ENCODE measurements at regions not wholly inside any gene's neighbourhood (a gene's known extent, or its start where the extent isn't known, plus 50 kb on each side); places are given as distances from the start of the nearest gene placed in this dataset.

GRCh38 chr3:76673171-76673570 lies 366.7 kb upstream of the ROBO2 start:
- Histone ChIP-seq H3K4me3 (ENCODE audit: low read depth in 1 of 2, low read length in 2 of 2) (no peak overlapping the region), H3K9ac (ENCODE audit: low read depth, low read length) (no peak overlapping the region), H3K4me2 (ENCODE audit: insufficient read depth, low read length) (no peak overlapping the region), H4K20me1 (ENCODE audit: insufficient read depth, low read length) (no peaks in the 10 kb centered on the region), H3K79me2 (ENCODE audit: insufficient read depth, low read length) (no peaks in the 10 kb centered on the region), H3K4me1 (ENCODE audit: insufficient read depth, low read length) (no peaks in the 10 kb centered on the region), H2AFZ (ENCODE audit: low read depth, low read length) (no peak overlapping the region), H3K27ac (ENCODE audit: low read length) (no peak overlapping the region), H3K36me3 (ENCODE audit: insufficient read depth, low read length) (no peaks in the 10 kb centered on the region), H3K27me3 (ENCODE audit: insufficient read depth, low read length, poor library complexity) (no peaks in the 10 kb centered on the region), H3K9me3 (ENCODE audit: insufficient read depth, low read length, severe bottlenecking) (no peaks in the 10 kb centered on the region)
- no peak for ATAC-seq (ENCODE audit: insufficient read depth, low read depth)
- TF ChIP-seq EZH2 (IDR thresholded peaks at IDR 0.05; ENCODE audit: borderline replicate concordance, low read depth, low read length, severe bottlenecking) (no peak), CTCF (IDR thresholded peaks at IDR 0.05; ENCODE audit: borderline replicate concordance, extremely low read depth, low read length, poor library complexity, severe bottlenecking) (no peak)
- DNase-seq, result no peak

GRCh38 chr3:76679541-76679940 lies 360.4 kb upstream of the ROBO2 start:
- DNase-seq, result no peak
- Histone ChIP-seq H4K20me1 (ENCODE audit: insufficient read depth, low read length) (no peaks in the 10 kb centered on the region), H3K4me3 (ENCODE audit: low read depth in 1 of 2, low read length in 2 of 2) (no peak overlapping the region), H3K27ac (ENCODE audit: low read length) (no peak overlapping the region), H3K4me1 (ENCODE audit: insufficient read depth, low read length) (no peaks in the 10 kb centered on the region), H3K4me2 (ENCODE audit: insufficient read depth, low read length) (no peak overlapping the region), H3K9ac (ENCODE audit: low read depth, low read length) (no peak overlapping the region), H2AFZ (ENCODE audit: low read depth, low read length) (no peak overlapping the region), H3K9me3 (ENCODE audit: insufficient read depth, low read length, severe bottlenecking) (no peaks in the 10 kb centered on the region), H3K36me3 (ENCODE audit: insufficient read depth, low read length) (no peaks in the 10 kb centered on the region), H3K79me2 (ENCODE audit: insufficient read depth, low read length) (no peaks in the 10 kb centered on the region), H3K27me3 (ENCODE audit: insufficient read depth, low read length, poor library complexity) (no peaks in the 10 kb centered on the region)
- TF ChIP-seq EZH2 (IDR thresholded peaks at IDR 0.05; ENCODE audit: borderline replicate concordance, low read depth, low read length, severe bottlenecking), result no peak
- TF ChIP-seq CTCF (IDR thresholded peaks at IDR 0.05; ENCODE audit: borderline replicate concordance, extremely low read depth, low read length, poor library complexity, severe bottlenecking), result no peak
- no peak for ATAC-seq (ENCODE audit: insufficient read depth, low read depth)

- Histone ChIP-seq H3K4me2 (ENCODE audit: insufficient read depth, low read length) (no peak overlapping the region), H3K27me3 (ENCODE audit: insufficient read depth, low read length, poor library complexity) (no peaks in the 10 kb centered on the region), H3K36me3 (ENCODE audit: insufficient read depth, low read length) (no peaks in the 10 kb centered on the region), H4K20me1 (ENCODE audit: insufficient read depth, low read length) (no peaks in the 10 kb centered on the region), H3K4me1 (ENCODE audit: insufficient read depth, low read length) (no peaks in the 10 kb centered on the region), H3K4me3 (ENCODE audit: low read depth in 1 of 2, low read length in 2 of 2) (no peak overlapping the region), H2AFZ (ENCODE audit: low read depth, low read length) (no peak overlapping the region), H3K27ac (ENCODE audit: low read length) (no peak overlapping the region), H3K79me2 (ENCODE audit: insufficient read depth, low read length) (no peaks in the 10 kb centered on the region), H3K9ac (ENCODE audit: low read depth, low read length) (no peak overlapping the region), H3K9me3 (ENCODE audit: insufficient read depth, low read length, severe bottlenecking) (no peaks in the 10 kb centered on the region)
- ATAC-seq (ENCODE audit: insufficient read depth, low read depth) (no peak), DNase-seq (no peak)
- TF ChIP-seq EZH2 (IDR thresholded peaks at IDR 0.05; ENCODE audit: borderline replicate concordance, low read depth, low read length, severe bottlenecking) (no peak), CTCF (IDR thresholded peaks at IDR 0.05; ENCODE audit: borderline replicate concordance, extremely low read depth, low read length, poor library complexity, severe bottlenecking) (no peak)
Observed at GRCh38 chr3:76683256-76683655, 356.6 kb upstream of the ROBO2 start.

- no peak for ATAC-seq (ENCODE audit: insufficient read depth, low read depth)
- no peak overlapping the region for H3K4me3 ChIP-seq (ENCODE audit: low read depth in 1 of 2, low read length in 2 of 2)
- no peak for TF ChIP-seq EZH2 (IDR thresholded peaks at IDR 0.05; ENCODE audit: borderline replicate concordance, low read depth, low read length, severe bottlenecking)
- no peak for TF ChIP-seq CTCF (IDR thresholded peaks at IDR 0.05; ENCODE audit: borderline replicate concordance, extremely low read depth, low read length, poor library complexity, severe bottlenecking)
- no peaks in the 10 kb centered on the region for H3K4me1 ChIP-seq (ENCODE audit: insufficient read depth, low read length)
- no peak overlapping the region for H3K27ac ChIP-seq (ENCODE audit: low read length)
- H3K9ac ChIP-seq (ENCODE audit: low read depth, low read length), result no peak overlapping the region
- no peak for DNase-seq
- H3K27me3 ChIP-seq (ENCODE audit: insufficient read depth, low read length, poor library complexity), result no peaks in the 10 kb centered on the region
- H4K20me1 ChIP-seq (ENCODE audit: insufficient read depth, low read length), result no peaks in the 10 kb centered on the region
- no peak overlapping the region for H2AFZ ChIP-seq (ENCODE audit: low read depth, low read length)
- no peaks in the 10 kb centered on the region for H3K9me3 ChIP-seq (ENCODE audit: insufficient read depth, low read length, severe bottlenecking)
- no peaks in the 10 kb centered on the region for H3K36me3 ChIP-seq (ENCODE audit: insufficient read depth, low read length)
- H3K79me2 ChIP-seq (ENCODE audit: insufficient read depth, low read length), result no peaks in the 10 kb centered on the region
- no peak overlapping the region for H3K4me2 ChIP-seq (ENCODE audit: insufficient read depth, low read length)
Observed at GRCh38 chr3:76684946-76685345, 355.0 kb upstream of the ROBO2 start.

All from DND-41 (cell line).